HepG2 (cell line): ENCODE measurements at regions not wholly inside any gene's neighbourhood (a gene's known extent, or its start where the extent isn't known, plus 50 kb on each side); places are given as distances from the start of the nearest gene placed in this dataset.

ENCODE experiments used
- ATAC-seq: fragments of 200-7000 bp; cut with Tn5 transposase; 3 replicates; pipeline ENCODE4 v1.9.1; 2020; ENCODE audit warnings: mild to moderate bottlenecking, moderate library complexity
- BruUV-seq: library from RNA; stranded (reverse); fragments of 400-500 nt; replicated peaks from 2 replicates; lab custom pipeline; 2021; lab: Mats Ljungman, UMichigan
- CTCF ChIA-PET: fragments of 300-600 bp; formaldehyde crosslinking; extraction: SDS; loops from one replicate; lab custom pipeline; 2021; ENCODE audit warnings: low total read pairs, inconsistent platforms, low intra/inter-chr PET ratio; lab: Yijun Ruan, JAX
- POLR2A ChIA-PET: fragments of 350-600 bp; sonication (Branson Sonifier 250); formaldehyde crosslinking; loops from one replicate; lab custom pipeline; 2020; ENCODE audit warnings: antibody characterized with exemption, inconsistent platforms; lab: Yijun Ruan, JAX
- DNase-seq: peaks from one replicate; pipeline ENCODE4 v3.0.0-alpha.2; 2015; ENCODE audit warnings: low spot score
- FAIRE-seq: peaks from 3 replicates; lab custom pipeline; 2011; peaks lifted over from hg19 to GRCh38; lab: Jason Lieb, UNC
- H2AFZ ChIP-seq: one replicate; pipeline ENCODE4 v1.6.1; 2011; ENCODE audit warnings: low read length, inconsistent platforms
- H3K27ac ChIP-seq: fragments of 300-600 bp; 3 replicates; pipeline ENCODE4 v1.8.0; 2011; ENCODE audit warnings: mixed run types, mild to moderate bottlenecking, mixed read lengths, low read length, inconsistent platforms; ENCODE audit not compliant: insufficient read depth; ENCODE audit errors: extremely low read length
- H3K27me3 ChIP-seq, 2 experiments: fragments of 200-600 bp in 1 of 2; 2 replicates in 1 of 2; 3 replicates in 1 of 2; pipeline versions ENCODE4 v1.6.0 to v1.8.0; 2011; ENCODE audit warnings: low read length in 2 of 2, mild to moderate bottlenecking in 2 of 2, moderate library complexity in 2 of 2, inconsistent platforms in 1 of 2; ENCODE audit not compliant: insufficient read depth in 2 of 2, control insufficient read depth in 1 of 2
- H3K36me3 ChIP-seq, 2 experiments: fragments of 200-600 bp in 1 of 2; replicated peaks in 1 of 2; 2 replicates in 1 of 2; 3 replicates in 1 of 2; pipeline versions ENCODE4 v1.5.1 to v1.8.0; 2011; ENCODE audit warnings: low read length in 2 of 2, inconsistent platforms in 1 of 2; ENCODE audit not compliant: insufficient read depth in 2 of 2, control insufficient read depth in 1 of 2
- H3K4me1 ChIP-seq: 2 replicates; pipeline ENCODE4 v1.5.1; 2012; ENCODE audit warnings: low read length, inconsistent platforms; ENCODE audit not compliant: insufficient read depth
- H3K4me2 ChIP-seq: 2 replicates; pipeline ENCODE4 v1.6.0; 2011; ENCODE audit warnings: low read depth, low read length, inconsistent platforms
- H3K4me3 ChIP-seq, 3 experiments: fragments of 200-600 bp in 1 of 3; sonication (generic), shearing (Covaris generic) in 1 of 3; replicated peaks in 1 of 3; 2 replicates each; pipeline ENCODE4 v1.5.1; 2011 to 2016; ENCODE audit warnings: low read length in 3 of 3, inconsistent platforms in 2 of 3, low read depth in 2 of 3, mild to moderate bottlenecking in 2 of 3, control low read depth in 1 of 3, mixed read lengths in 1 of 3; ENCODE audit not compliant: insufficient read depth in 1 of 3
- H3K79me2 ChIP-seq: one replicate; pipeline ENCODE4 v1.6.1; 2011; ENCODE audit warnings: low read length, inconsistent platforms; ENCODE audit not compliant: insufficient read depth
- H3K9ac ChIP-seq: 2 replicates; pipeline ENCODE4 v1.6.0; 2011; ENCODE audit warnings: mild to moderate bottlenecking, low read depth, low read length, inconsistent platforms; ENCODE audit not compliant: insufficient read depth
- H3K9me3 ChIP-seq: 2 replicates; pipeline ENCODE4 v1.5.1; 2012; ENCODE audit warnings: mild to moderate bottlenecking, low read length
- H4K20me1 ChIP-seq: 2 replicates; pipeline ENCODE4 v1.6.0; 2011; ENCODE audit warnings: inconsistent platforms, mild to moderate bottlenecking, low read length, moderate library complexity; ENCODE audit not compliant: insufficient read depth
- ELF1 ChIP-seq: sonication (generic); formaldehyde crosslinking; IDR thresholded peaks from 2 replicates; pipeline ENCODE4 v1.4.0; 2020; ENCODE audit warnings: missing genetic modification reagents
- GRHL1 ChIP-seq: sonication (generic); formaldehyde crosslinking; conservative IDR thresholded peaks from 2 replicates; pipeline ENCODE4 v1.8.0; 2022; ENCODE audit warnings: missing genetic modification reagents
- PCBP2 ChIP-seq: fragments of 200-400 bp; formaldehyde crosslinking; optimal IDR thresholded peaks from 2 replicates; pipeline ENCODE3; 2018; ENCODE audit warnings: low read length, low read depth; ENCODE audit not compliant: poor library complexity, severe bottlenecking
- ZC3H13 ChIP-seq: sonication (generic); formaldehyde crosslinking; IDR thresholded peaks from 2 replicates; pipeline ENCODE4 v1.8.1; 2023; ENCODE audit warnings: mild to moderate bottlenecking, missing genetic modification reagents, moderate library complexity
- ZNF362 ChIP-seq: sonication (generic); formaldehyde crosslinking; IDR thresholded peaks from 2 replicates; pipeline ENCODE4 v1.4.0; 2020; ENCODE audit warnings: missing genetic modification reagents, mild to moderate bottlenecking, borderline replicate concordance
- WGBS: methylation state at CpG from one replicate; pipeline ENCODE4 v1.1.6; 2017; ENCODE audit warnings: low lambda C conversion rate; 5-methylcytosine and 5-hydroxymethylcytosine counted together
- in situ Hi-C: cut with HindIII; loops from 2 replicates; pipeline ENCODE4 v1.10.0; 2017; ENCODE audit warnings: low pct_unique_long_range_greater_than_20kb; ENCODE audit not compliant: extremely low pct_ligation_motif_present
- intact Hi-C: fragments of 100-400 bp; cut with micrococcal nuclease; formaldehyde crosslinking; loops from one replicate; pipeline ENCODE4 v1.10.0; 2022; ENCODE audit not compliant: unreplicated experiment

DNA sequence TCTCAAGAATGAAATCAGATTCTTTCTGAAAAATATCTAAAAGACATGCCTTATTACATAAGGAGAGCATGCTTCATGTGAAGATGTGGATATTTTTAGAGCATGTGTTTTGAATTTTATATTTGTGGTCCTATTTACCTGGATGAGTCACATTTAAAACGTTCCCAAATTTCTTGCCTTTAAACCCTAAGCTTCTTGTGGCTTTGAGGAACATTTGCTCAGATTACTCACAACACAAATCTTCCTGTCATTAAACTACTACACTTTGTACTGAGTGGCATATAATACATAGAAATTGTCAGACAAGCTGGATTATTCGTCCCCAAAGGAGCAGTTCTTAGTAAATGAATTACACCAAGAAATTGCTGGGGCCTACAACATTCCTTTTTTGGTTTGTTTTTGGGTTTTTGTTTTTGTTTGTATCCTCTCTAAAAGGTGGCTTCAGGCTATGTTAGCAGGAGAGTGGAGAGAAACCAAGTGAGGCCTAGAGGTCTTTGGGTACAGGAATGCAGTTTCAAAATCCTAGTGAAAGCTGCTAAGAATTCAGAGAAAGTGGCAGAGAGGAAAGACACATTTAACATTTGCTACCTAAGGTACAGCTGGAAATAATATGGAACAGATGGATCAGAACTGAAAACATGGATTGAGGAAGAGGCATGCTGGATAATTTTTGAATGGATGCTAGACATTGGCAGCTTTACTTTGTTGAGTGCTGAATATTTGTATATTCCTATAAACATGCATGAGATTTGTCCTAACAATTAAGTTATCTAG, 128.1 kb downstream of the RPL22L1 start:
- Histone ChIP-seq H3K9ac (no peak overlapping the region), H3K36me3 (no peaks in the 10 kb centered on the region), H4K20me1 (no peaks in the 10 kb centered on the region), H3K9me3 (no peaks in the 10 kb centered on the region), H3K27me3 (no peaks in the 10 kb centered on the region; a peak in 2 of 5 replicates), H3K4me2 (no peak overlapping the region), H3K27ac (no peak overlapping the region), H3K4me1 (no peaks in the 10 kb centered on the region), H3K4me3 (no peak overlapping the region), H2AFZ (no peak overlapping the region), H3K79me2 (no peaks in the 10 kb centered on the region)
- no peak for ATAC-seq
- ChIA-PET CTCF (no interaction called here), POLR2A (no interaction called here)
- DNase-seq = no peak
- FAIRE-seq = no peak
- in situ Hi-C loops = no loop called here
- intact Hi-C loops = no loop called here
- no peak for TF ChIP-seq GRHL1 (CRISPR knock-in tag)
- WGBS = 2% methylated on average over 2 of the region's 2 CpGs
- BruUV-seq = no TSS peak

DNA sequence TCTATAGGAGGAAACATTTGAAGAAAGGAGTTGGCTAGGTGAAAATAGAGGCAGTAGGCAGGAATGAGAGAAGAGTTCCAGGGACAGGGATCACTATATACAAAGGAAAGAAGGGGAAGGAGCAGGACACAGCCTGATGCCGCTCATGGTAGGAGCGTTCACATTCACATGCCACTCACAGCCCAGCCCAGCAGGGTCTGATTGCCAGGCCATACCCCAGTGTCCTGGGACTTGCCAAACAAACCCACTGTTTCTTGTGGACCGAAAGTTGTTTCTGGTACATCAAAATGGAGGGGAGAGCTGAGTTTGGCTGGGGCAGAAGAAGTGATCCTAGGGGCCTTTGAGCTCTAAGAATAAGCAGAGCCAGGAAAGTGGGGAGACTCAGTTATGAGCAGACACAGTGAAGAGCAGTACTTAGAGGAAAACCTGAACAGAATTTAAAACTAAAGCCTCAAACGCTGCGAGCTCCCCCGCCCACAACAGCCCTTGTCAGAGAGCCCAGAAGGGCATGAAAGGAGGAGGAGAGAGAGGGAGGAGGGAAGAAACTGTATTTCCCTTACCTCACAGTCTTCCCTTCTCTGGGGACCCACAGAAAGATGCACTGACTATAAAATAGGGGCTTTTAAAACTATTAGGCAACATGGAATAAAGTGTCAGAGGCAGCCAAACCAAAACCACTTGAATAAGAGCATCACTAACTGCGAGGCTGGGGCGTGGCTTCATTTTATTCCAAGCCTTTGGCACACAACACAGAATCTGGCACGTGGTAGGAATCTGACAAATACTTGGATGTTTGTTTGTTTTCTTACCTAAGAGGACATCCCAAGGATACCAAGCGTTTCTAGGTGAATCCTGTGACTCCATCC, 129.0 kb downstream of the RPL22L1 start:
- Histone ChIP-seq H3K4me3 (no peak overlapping the region), H3K4me2 (no peak overlapping the region), H3K36me3 (no peaks in the 10 kb centered on the region), H3K79me2 (no peaks in the 10 kb centered on the region), H3K9ac (no peak overlapping the region), H3K9me3 (no peaks in the 10 kb centered on the region), H3K4me1 (no peaks in the 10 kb centered on the region), H2AFZ (no peak overlapping the region), H3K27ac (no peak overlapping the region), H4K20me1 (no peaks in the 10 kb centered on the region), H3K27me3 (no peaks in the 10 kb centered on the region; a peak in 2 of 5 replicates)
- ChIA-PET POLR2A (no interaction called here), CTCF (no interaction called here)
- BruUV-seq = no TSS peak
- WGBS = 8% methylated on average over 10 of the region's 10 CpGs
- in situ Hi-C loops = no loop called here
- no peak for DNase-seq
- FAIRE-seq = no peak
- TF ChIP-seq PCBP2 = no peak
- no peak for TF ChIP-seq ELF1 (CRISPR knock-in tag)
- no peak for TF ChIP-seq ZNF362 (CRISPR knock-in tag)
- TF ChIP-seq ZC3H13 = no peak
- intact Hi-C loops = no loop called here
- ATAC-seq = no peak
